Transverse colon (tissue), 4 donors: ENCODE measurements at regions not wholly inside any gene's neighbourhood (a gene's known extent, or its start where the extent isn't known, plus 50 kb on each side); places are given as distances from the start of the nearest gene placed in this dataset.

ENCODE experiments used
- POLR2A ChIP-seq: fragments of 450-650 bp; IDR thresholded peaks from one replicate; pipeline ENCODE4 v1.6.1; 2016; ENCODE audit warnings: antibody characterized with exemption, mild to moderate bottlenecking, moderate library complexity
- POLR2AphosphoS5 ChIP-seq, 3 donors: sonication (generic); formaldehyde crosslinking; IDR thresholded peaks; one replicate each; pipeline ENCODE4 v1.6.1; 2016; ENCODE audit warnings: antibody characterized with exemption in 3 of 3
- TF ChIP-seq, protein P1 (sequence below), 5 experiments: fragments of 200-600 bp in 3 of 5; fragments of 450-650 bp in 2 of 5; sonication (generic) in 3 of 5; IDR thresholded peaks; 1 replicate in 2 of 5; 2 replicates in 3 of 5; pipeline ENCODE4 v1.5.1; 2016 to 2017; ENCODE audit warnings: antibody characterized with exemption in 5 of 5, inconsistent platforms in 3 of 5, mild to moderate bottlenecking in 2 of 5, moderate library complexity in 1 of 5

DNA sequence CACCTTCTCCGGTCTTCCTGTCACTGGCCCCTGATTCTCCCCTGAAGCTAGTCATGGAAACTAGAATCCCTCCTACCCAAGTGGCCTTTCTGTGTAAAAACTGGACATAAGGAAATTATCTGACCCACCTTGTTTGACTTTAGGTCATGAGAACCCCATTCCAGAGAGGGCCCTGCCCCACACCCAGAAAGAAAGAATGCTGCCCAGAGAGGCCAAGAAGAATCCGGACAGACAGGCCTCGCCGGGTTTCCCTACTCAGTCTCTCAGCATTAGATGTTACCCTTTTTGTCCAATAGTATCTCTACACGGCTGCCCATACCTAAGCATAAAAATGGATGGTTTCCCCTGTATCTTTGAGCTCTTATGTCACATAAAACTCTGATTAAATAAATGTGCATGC, 83.3 kb upstream of the HELT start:
- TF ChIP-seq POLR2AphosphoS5 (IDR thresholded peaks at IDR 0.05) (no peak), POLR2A (no peak)
- TF ChIP-seq, protein P1, sequence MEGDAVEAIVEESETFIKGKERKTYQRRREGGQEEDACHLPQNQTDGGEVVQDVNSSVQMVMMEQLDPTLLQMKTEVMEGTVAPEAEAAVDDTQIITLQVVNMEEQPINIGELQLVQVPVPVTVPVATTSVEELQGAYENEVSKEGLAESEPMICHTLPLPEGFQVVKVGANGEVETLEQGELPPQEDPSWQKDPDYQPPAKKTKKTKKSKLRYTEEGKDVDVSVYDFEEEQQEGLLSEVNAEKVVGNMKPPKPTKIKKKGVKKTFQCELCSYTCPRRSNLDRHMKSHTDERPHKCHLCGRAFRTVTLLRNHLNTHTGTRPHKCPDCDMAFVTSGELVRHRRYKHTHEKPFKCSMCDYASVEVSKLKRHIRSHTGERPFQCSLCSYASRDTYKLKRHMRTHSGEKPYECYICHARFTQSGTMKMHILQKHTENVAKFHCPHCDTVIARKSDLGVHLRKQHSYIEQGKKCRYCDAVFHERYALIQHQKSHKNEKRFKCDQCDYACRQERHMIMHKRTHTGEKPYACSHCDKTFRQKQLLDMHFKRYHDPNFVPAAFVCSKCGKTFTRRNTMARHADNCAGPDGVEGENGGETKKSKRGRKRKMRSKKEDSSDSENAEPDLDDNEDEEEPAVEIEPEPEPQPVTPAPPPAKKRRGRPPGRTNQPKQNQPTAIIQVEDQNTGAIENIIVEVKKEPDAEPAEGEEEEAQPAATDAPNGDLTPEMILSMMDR (IDR thresholded peaks at IDR 0.05), result no peak
